Karpas-422 (cell line): ENCODE measurements at regions not wholly inside any gene's neighbourhood (a gene's known extent, or its start where the extent isn't known, plus 50 kb on each side); places are given as distances from the start of the nearest gene placed in this dataset.
"Not testable (repeated sequence)": the region's sequence is repeated elsewhere in the genome, so short reads cannot be mapped to it uniquely, and the experiment has no call there.

Source experiments
- DNase-seq: peaks from one replicate; pipeline ENCODE4 v3.0.0-alpha.2; 2015
- H2AFZ ChIP-seq: fragments of 200-600 bp; sonication (generic); 2 replicates; pipeline ENCODE4 v1.6.1; 2014; ENCODE audit warnings: antibody characterized with exemption, low read length, mixed read lengths
- H3K27ac ChIP-seq: fragments of 200-600 bp; sonication (generic); 2 replicates; pipeline ENCODE4 v1.5.1; 2014; ENCODE audit warnings: mild to moderate bottlenecking, low read length, moderate library complexity
- H3K27me3 ChIP-seq: fragments of 200-600 bp; sonication (generic); 2 replicates; pipeline ENCODE4 v1.6.1; 2014; ENCODE audit warnings: low read length, mixed read lengths
- H3K36me3 ChIP-seq: fragments of 200-600 bp; sonication (generic); 2 replicates; pipeline ENCODE4 v1.6.1; 2014; ENCODE audit warnings: low read length, mixed read lengths; ENCODE audit not compliant: insufficient read depth
- H3K4me1 ChIP-seq: fragments of 200-600 bp; sonication (generic); 2 replicates; pipeline ENCODE4 v1.6.1; 2014; ENCODE audit warnings: mild to moderate bottlenecking, low read length, mixed read lengths
- H3K4me2 ChIP-seq: fragments of 200-600 bp; sonication (generic); 2 replicates; pipeline ENCODE4 v1.6.1; 2014; ENCODE audit warnings: low read length, low read depth, mild to moderate bottlenecking; ENCODE audit not compliant: poor library complexity, severe bottlenecking
- H3K4me3 ChIP-seq: fragments of 200-600 bp; sonication (generic); 2 replicates; pipeline ENCODE4 v1.5.1; 2014; ENCODE audit warnings: mild to moderate bottlenecking, antibody characterized with exemption, low read length, mixed read lengths
- H3K79me2 ChIP-seq: fragments of 200-600 bp; sonication (generic); 2 replicates; pipeline ENCODE4 v1.6.1; 2014; ENCODE audit warnings: mild to moderate bottlenecking, low read length, mixed read lengths
- H3K9ac ChIP-seq: fragments of 200-600 bp; sonication (generic); 2 replicates; pipeline ENCODE4 v1.6.0; 2014; ENCODE audit warnings: low read length
- H3K9me2 ChIP-seq: fragments of 200-600 bp; sonication (generic), shearing (Covaris generic); replicated peaks from 2 replicates; pipeline ENCODE4 v1.6.0; 2014; ENCODE audit warnings: mild to moderate bottlenecking, low read length, moderate library complexity; ENCODE audit not compliant: insufficient read depth
- H3K9me3 ChIP-seq: fragments of 300-700, 200-600 bp; sonication (generic); 2 replicates; pipeline ENCODE4 v1.6.1; 2014; ENCODE audit warnings: low read length, mixed read lengths
- H4K20me1 ChIP-seq: fragments of 200-600 bp; sonication (generic); 2 replicates; pipeline ENCODE4 v1.6.1; 2014; ENCODE audit warnings: mild to moderate bottlenecking, antibody characterized with exemption, low read length, low read depth; ENCODE audit not compliant: insufficient read depth

DNA sequence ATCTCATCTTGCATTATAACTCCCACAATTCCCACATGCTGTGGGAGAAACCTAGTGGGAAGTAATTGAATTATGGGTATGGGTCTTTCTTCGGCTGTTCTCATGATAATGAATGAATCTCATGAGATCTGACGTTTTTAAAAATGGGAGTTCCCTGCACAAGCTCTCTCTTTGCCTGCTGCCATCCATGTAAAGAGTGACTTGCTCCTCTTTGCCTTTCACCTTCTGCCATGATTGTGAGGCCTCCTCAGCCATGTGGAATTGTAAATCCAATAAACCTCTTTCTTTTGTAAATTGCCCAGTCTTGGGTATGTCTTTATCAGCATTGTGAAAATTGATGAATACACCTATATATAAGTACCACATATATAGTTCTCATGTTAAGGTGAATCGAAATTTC is 961.7 kb upstream of the COX7C start:
- Histone ChIP-seq H3K4me3 (no peak overlapping the region), H3K4me2 (no peak overlapping the region), H4K20me1 (no peaks in the 10 kb centered on the region), H3K9me2 (no peaks in the 10 kb centered on the region), H3K27me3 (no peaks in the 10 kb centered on the region), H3K36me3 (no peaks in the 10 kb centered on the region), H3K9ac (no peak overlapping the region), H3K27ac (no peak overlapping the region), H3K9me3 (peaks cover 6% of the 10 kb centered on the region), H3K4me1 (no peaks in the 10 kb centered on the region), H2AFZ (no peak overlapping the region), H3K79me2 (no peaks in the 10 kb centered on the region)
- no peak for DNase-seq

- not testable (repeated sequence) for H3K79me2 ChIP-seq, H3K27ac ChIP-seq, H3K9me3 ChIP-seq, H3K4me3 ChIP-seq, H3K4me1 ChIP-seq, H4K20me1 ChIP-seq, H3K4me2 ChIP-seq, H3K27me3 ChIP-seq, H3K9ac ChIP-seq, H3K9me2 ChIP-seq, DNase-seq, H2AFZ ChIP-seq, H3K36me3 ChIP-seq
Observed at GRCh38 chr5:85657328-85657727, 960.4 kb upstream of the COX7C start.

DNA sequence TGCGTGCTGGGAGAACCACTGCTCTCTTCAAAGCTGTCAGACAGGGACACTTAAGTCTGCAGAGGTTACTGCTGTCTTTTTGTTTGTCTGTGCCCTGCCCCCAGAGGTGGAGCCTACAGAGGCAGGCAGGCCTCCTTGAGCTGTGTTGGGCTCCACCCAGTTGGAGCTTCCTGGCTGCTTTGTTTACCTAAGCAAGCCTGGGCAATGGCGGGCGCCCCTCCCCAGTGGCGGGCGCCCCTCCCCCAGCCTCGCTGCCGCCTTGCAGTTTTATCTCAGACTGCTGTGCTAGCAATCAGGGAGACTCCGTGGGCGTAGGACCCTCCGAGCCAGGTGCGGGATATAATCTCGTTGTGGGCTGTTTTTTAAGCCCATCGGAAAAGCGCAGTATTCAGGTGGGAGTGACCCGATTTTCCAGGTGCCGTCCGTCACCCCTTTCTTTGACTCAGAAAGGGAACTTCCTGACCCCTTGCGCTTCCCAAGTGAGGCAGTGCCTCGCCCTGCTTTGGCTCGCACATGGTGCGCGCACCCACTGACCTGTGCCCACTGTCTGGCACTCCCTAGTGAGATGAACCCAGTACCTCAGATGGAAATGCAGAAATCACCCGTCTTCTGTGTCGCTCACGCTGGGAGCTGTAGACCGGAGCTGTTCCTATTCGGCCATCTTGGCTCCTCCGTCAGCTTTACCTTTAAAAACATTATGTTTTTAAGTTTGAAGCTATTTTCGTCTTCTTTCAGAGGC is 954.6 kb upstream of the COX7C start:
- not testable (repeated sequence) for H3K79me2 ChIP-seq, H3K36me3 ChIP-seq, H3K9me3 ChIP-seq, H3K4me3 ChIP-seq, H3K27me3 ChIP-seq, H2AFZ ChIP-seq, DNase-seq, H3K4me2 ChIP-seq, H3K9ac ChIP-seq, H3K4me1 ChIP-seq, H3K27ac ChIP-seq, H3K9me2 ChIP-seq, H4K20me1 ChIP-seq

GRCh38 chr5:85663708-85664031 is 954.1 kb upstream of the COX7C start:
- H3K9me2 ChIP-seq, result no peaks in the 10 kb centered on the region
- H3K27ac ChIP-seq, result no peak overlapping the region
- H4K20me1 ChIP-seq, result no peaks in the 10 kb centered on the region
- H3K4me2 ChIP-seq, result no peak overlapping the region
- no peaks in the 10 kb centered on the region for H3K27me3 ChIP-seq
- H3K79me2 ChIP-seq, result no peaks in the 10 kb centered on the region
- no peak overlapping the region for H3K4me3 ChIP-seq
- H3K9me3 ChIP-seq, result peaks cover 3% of the 10 kb centered on the region; the same call in 1 of the 2 replicates
- H3K36me3 ChIP-seq, result no peaks in the 10 kb centered on the region
- H3K9ac ChIP-seq, result no peak overlapping the region
- no peaks in the 10 kb centered on the region for H3K4me1 ChIP-seq
- no peak overlapping the region for H2AFZ ChIP-seq
- no peak for DNase-seq

- H3K4me3 ChIP-seq, result no peak overlapping the region
- H3K4me2 ChIP-seq, result no peak overlapping the region
- H3K27ac ChIP-seq, result no peak overlapping the region
- no peak overlapping the region for H3K9ac ChIP-seq
- peaks cover 11% of the 10 kb centered on the region; the same call in 1 of the 2 replicates for H3K9me3 ChIP-seq
- H3K4me1 ChIP-seq, result no peaks in the 10 kb centered on the region
- H4K20me1 ChIP-seq, result no peaks in the 10 kb centered on the region
- no peaks in the 10 kb centered on the region for H3K9me2 ChIP-seq
- no peaks in the 10 kb centered on the region for H3K79me2 ChIP-seq
- H3K36me3 ChIP-seq, result no peaks in the 10 kb centered on the region
- no peaks in the 10 kb centered on the region for H3K27me3 ChIP-seq
- no peak overlapping the region for H2AFZ ChIP-seq
- no peak for DNase-seq
Observed at GRCh38 chr5:85670417-85670816, 947.3 kb upstream of the COX7C start.

DNA sequence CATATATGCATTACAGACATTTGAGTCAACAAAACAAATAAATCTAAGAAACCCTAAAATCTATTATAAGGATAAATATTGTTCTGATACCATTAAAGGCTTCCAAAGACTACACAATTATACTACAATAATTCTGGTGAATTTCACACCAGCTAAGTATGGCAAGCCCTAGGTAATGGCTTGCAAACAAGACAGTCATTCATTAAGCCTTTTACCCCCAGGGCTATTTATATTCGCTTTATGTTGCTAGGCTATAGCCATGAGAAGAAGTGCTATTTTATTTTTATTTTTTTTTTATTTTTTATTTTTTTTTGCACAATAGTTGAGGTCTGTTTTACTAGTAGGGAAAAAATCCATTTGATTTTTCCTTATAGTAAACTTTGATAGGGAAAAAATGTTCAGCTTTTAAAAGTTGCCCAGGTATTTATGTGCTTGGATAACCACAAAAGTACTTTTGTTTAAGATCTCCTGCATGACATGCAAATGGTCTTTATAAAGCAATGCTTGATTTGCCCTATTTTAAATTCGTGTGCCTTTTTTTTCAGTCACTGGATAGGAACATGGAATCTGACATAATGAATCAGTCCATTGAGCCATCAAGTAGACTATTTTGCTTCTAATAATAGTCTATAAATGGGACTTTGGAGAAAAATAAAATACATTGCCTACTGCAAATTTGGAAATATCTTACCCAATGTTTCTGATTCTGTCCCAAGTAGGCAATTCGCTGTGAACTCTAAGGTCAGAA is 946.3 kb upstream of the COX7C start:
- Histone ChIP-seq H3K36me3 (no peaks in the 10 kb centered on the region), H3K9me2 (no peaks in the 10 kb centered on the region), H4K20me1 (no peaks in the 10 kb centered on the region), H2AFZ (no peak overlapping the region), H3K4me2 (no peak overlapping the region), H3K4me1 (no peaks in the 10 kb centered on the region), H3K4me3 (no peak overlapping the region), H3K9ac (no peak overlapping the region), H3K9me3 (peaks cover 17% of the 10 kb centered on the region), H3K27me3 (no peaks in the 10 kb centered on the region), H3K79me2 (no peaks in the 10 kb centered on the region), H3K27ac (no peak overlapping the region)
- no peak for DNase-seq

- no peak overlapping the region for H2AFZ ChIP-seq
- H3K79me2 ChIP-seq, result no peaks in the 10 kb centered on the region
- no peaks in the 10 kb centered on the region for H3K4me1 ChIP-seq
- no peaks in the 10 kb centered on the region; the same call in 1 of the 2 replicates for H3K9me3 ChIP-seq
- no peaks in the 10 kb centered on the region for H3K27me3 ChIP-seq
- no peak for DNase-seq
- H3K9me2 ChIP-seq, result no peaks in the 10 kb centered on the region
- no peaks in the 10 kb centered on the region for H4K20me1 ChIP-seq
- no peaks in the 10 kb centered on the region for H3K36me3 ChIP-seq
- no peak overlapping the region for H3K4me2 ChIP-seq
- H3K4me3 ChIP-seq, result no peak overlapping the region
- H3K27ac ChIP-seq, result no peak overlapping the region
- H3K9ac ChIP-seq, result no peak overlapping the region
Observed at GRCh38 chr5:85681871-85682270, 935.9 kb upstream of the COX7C start.

DNA sequence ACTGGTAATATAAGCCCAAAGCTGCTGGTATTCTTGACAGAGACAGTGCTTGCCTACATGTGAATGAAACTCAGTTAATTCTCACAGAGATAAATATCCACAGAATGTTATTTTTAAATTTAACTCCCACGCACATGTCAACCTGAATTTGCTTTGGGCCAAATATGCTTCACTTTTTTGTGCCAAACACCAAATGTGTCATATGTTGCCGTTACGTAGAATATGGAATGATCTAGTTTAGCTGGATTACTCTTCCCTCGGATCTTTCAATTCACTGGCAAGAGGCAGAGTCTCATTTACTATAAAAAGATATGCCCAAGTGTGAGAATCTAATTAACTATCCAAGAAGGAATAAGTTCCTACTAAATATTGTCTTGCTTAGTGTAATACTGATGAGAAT is 933.4 kb upstream of the COX7C start:
- H3K4me2 ChIP-seq, result no peak overlapping the region
- H3K9me2 ChIP-seq, result no peaks in the 10 kb centered on the region
- H3K9ac ChIP-seq, result no peak overlapping the region
- H3K4me3 ChIP-seq, result no peak overlapping the region
- no peak overlapping the region for H2AFZ ChIP-seq
- no peaks in the 10 kb centered on the region for H3K36me3 ChIP-seq
- H3K79me2 ChIP-seq, result no peaks in the 10 kb centered on the region
- no peaks in the 10 kb centered on the region for H3K4me1 ChIP-seq
- no peaks in the 10 kb centered on the region for H4K20me1 ChIP-seq
- peaks cover 8% of the 10 kb centered on the region for H3K9me3 ChIP-seq
- no peak for DNase-seq
- no peaks in the 10 kb centered on the region for H3K27me3 ChIP-seq
- H3K27ac ChIP-seq, result no peak overlapping the region
